ENCODE measurements at regions not wholly inside any gene's neighbourhood (a gene's known extent, or its start where the extent isn't known, plus 50 kb on each side); places are given as distances from the start of the nearest gene placed in this dataset.

- DNase-seq, result no peak
Measured at GRCh38 chr6:106035655-106036054, 50.5 kb upstream of the PRDM1 start.

- DNase-seq, result no peak
Measured at GRCh38 chr6:106033806-106034205, 52.3 kb upstream of the PRDM1 start.

GRCh38 chr6:106027758-106028157 lies 58.4 kb upstream of the PRDM1 start:
- peak; percentile 7 for DNase-seq

- DNase-seq, result no peak
Measured at GRCh38 chr6:106026748-106027715, 59.1 kb upstream of the PRDM1 start.

GRCh38 chr6:106025655-106026054 lies 60.5 kb upstream of the PRDM1 start:
- no peak for DNase-seq

- DNase-seq, result no peak
Measured at GRCh38 chr6:106022801-106023200, 63.3 kb upstream of the PRDM1 start.

GRCh38 chr6:106017454-106017853 lies 68.7 kb upstream of the PRDM1 start:
- no peak for DNase-seq

- no peak for DNase-seq
Measured at GRCh38 chr6:106014955-106015354, 71.2 kb upstream of the PRDM1 start.

GRCh38 chr6:106011476-106011875 lies 74.7 kb upstream of the PRDM1 start:
- no peak for DNase-seq

GRCh38 chr6:106005954-106006353 lies 80.2 kb upstream of the PRDM1 start:
- no peak for DNase-seq

GRCh38 chr6:106005013-106005412 lies 81.1 kb upstream of the PRDM1 start:
- no peak for DNase-seq

- DNase-seq, result peak; percentile 39
Measured at GRCh38 chr6:106003268-106003987, 82.7 kb upstream of the PRDM1 start.

GRCh38 chr6:106002005-106002404 lies 84.1 kb upstream of the PRDM1 start:
- DNase-seq, result no peak

- DNase-seq, result no peak
Measured at GRCh38 chr6:106000935-106001334, 85.2 kb upstream of the PRDM1 start.

- DNase-seq, result no peak
Measured at GRCh38 chr6:105997482-105997881, 88.7 kb upstream of the PRDM1 start.

- DNase-seq, result no peak
Measured at GRCh38 chr6:105995391-105995865, 90.7 kb upstream of the PRDM1 start.

- DNase-seq, result peak; percentile 20
Measured at GRCh38 chr6:105994591-105995390, 91.3 kb upstream of the PRDM1 start.

GRCh38 chr6:105994118-105994590 lies 92.0 kb upstream of the PRDM1 start:
- DNase-seq, result no peak

GRCh38 chr6:105993341-105994117 lies 92.6 kb upstream of the PRDM1 start:
- DNase-seq, result no peak

GRCh38 chr6:105992315-105992961 lies 93.7 kb upstream of the PRDM1 start:
- no peak for DNase-seq

GRCh38 chr6:105991561-105992314 lies 94.4 kb upstream of the PRDM1 start:
- DNase-seq, result no peak

Data from DMS 273 treated with DMSO at 0.1 percent for 48 hours (cell line).